GM10248 (cell line): ENCODE measurements at regions not wholly inside any gene's neighbourhood (a gene's known extent, or its start where the extent isn't known, plus 50 kb on each side); places are given as distances from the start of the nearest gene placed in this dataset.

Source experiments
- CTCF ChIA-PET: fragments of 300-600 bp; sonication (Branson Sonifier 250); formaldehyde crosslinking; extraction: SDS; loops from one replicate; lab custom pipeline; 2021; ENCODE audit warnings: antibody characterized with exemption; lab: Yijun Ruan, JAX
- POLR2A ChIA-PET: fragments of 350-650 bp; sonication (Branson Sonifier 250); formaldehyde crosslinking; extraction: SDS; loops from one replicate; lab custom pipeline; 2020; ENCODE audit warnings: antibody characterized with exemption; lab: Yijun Ruan, JAX
- DNase-seq: peaks from one replicate; pipeline ENCODE4 v3.0.0; 2012; ENCODE audit errors: extremely low spot score
- TF ChIP-seq, protein P1 (sequence below): IDR thresholded peaks from 2 replicates; pipeline ENCODE4 v1.5.1; 2012; ENCODE audit warnings: mild to moderate bottlenecking, low read depth; ENCODE audit errors: extremely low read depth, missing control alignments, control extremely low read depth

GRCh38 chr7:119692541-119692940 is 580.4 kb upstream of the KCND2 start:
- CTCF ChIA-PET, result interaction anchor here (1.0 to 1.1 kb wide), 2 partner anchors 30 to 34 kb away, joined by 3 to 4 read pairs; no protein-coding TSS in a partner anchor
- no peak for DNase-seq
- POLR2A ChIA-PET, result no interaction called here
- TF ChIP-seq, protein P1, sequence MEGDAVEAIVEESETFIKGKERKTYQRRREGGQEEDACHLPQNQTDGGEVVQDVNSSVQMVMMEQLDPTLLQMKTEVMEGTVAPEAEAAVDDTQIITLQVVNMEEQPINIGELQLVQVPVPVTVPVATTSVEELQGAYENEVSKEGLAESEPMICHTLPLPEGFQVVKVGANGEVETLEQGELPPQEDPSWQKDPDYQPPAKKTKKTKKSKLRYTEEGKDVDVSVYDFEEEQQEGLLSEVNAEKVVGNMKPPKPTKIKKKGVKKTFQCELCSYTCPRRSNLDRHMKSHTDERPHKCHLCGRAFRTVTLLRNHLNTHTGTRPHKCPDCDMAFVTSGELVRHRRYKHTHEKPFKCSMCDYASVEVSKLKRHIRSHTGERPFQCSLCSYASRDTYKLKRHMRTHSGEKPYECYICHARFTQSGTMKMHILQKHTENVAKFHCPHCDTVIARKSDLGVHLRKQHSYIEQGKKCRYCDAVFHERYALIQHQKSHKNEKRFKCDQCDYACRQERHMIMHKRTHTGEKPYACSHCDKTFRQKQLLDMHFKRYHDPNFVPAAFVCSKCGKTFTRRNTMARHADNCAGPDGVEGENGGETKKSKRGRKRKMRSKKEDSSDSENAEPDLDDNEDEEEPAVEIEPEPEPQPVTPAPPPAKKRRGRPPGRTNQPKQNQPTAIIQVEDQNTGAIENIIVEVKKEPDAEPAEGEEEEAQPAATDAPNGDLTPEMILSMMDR, result no peak

DNA sequence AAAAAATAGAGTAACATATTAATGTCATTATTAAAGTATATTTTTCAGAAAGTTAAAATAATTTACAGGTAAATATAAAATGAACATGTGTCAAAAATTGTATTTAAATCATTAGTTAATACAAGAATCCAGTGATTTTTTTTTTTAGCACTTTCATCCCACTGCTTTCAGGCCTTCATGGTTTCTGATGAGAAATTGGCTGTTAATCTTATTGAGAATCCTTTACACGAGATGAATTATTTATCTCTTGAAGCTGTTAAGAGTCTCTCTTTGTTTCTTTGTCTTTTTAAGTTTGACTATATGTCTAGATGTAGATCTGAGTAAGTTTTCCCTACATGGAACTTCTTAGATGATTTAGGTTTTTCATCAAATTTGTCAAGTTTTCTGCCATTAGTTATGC is 578.5 kb upstream of the KCND2 start:
- TF ChIP-seq, protein P1, result no peak
- ChIA-PET CTCF (no interaction called here), POLR2A (no interaction called here)
- no peak for DNase-seq

- POLR2A ChIA-PET, result no interaction called here
- TF ChIP-seq, protein P1, result no peak
- no peak for DNase-seq
- CTCF ChIA-PET, result no interaction called here
Observed at GRCh38 chr7:119696336-119696735, 576.6 kb upstream of the KCND2 start.

- DNase-seq, result no peak
- TF ChIP-seq, protein P1, result no peak
- POLR2A ChIA-PET, result no interaction called here
- CTCF ChIA-PET, result no interaction called here
Observed at GRCh38 chr7:119703895-119704294, 569.1 kb upstream of the KCND2 start.

- CTCF ChIA-PET, result no interaction called here
- POLR2A ChIA-PET, result no interaction called here
- TF ChIP-seq, protein P1, result no peak
- DNase-seq, result no peak
Observed at GRCh38 chr7:119706608-119707007, 566.4 kb upstream of the KCND2 start.

DNA sequence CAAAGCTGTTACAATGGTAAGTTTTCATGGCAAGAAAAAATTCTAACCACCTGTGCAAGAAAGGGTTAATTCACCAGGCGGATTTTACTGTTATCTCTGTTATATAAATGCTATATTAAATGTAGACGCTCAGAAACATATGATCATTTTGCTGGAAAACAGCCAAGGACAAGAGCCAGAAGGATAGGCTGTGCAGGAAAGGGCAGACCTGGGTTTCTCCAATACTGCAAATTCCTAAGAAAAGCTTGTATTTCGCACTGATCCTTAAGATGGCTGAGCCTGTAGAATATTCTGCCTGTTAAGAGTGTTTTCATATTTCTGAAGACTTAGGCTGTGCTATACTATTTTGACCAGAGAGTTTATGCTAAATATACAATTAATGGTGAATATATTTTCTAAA is 564.1 kb upstream of the KCND2 start:
- no peak for DNase-seq
- ChIA-PET POLR2A (no interaction called here), CTCF (interaction anchor here (0.9 kb wide), 1 partner anchor 18 kb away, joined by 3 read pairs; no protein-coding TSS in a partner anchor)
- TF ChIP-seq, protein P1, result no peak
